Tibial artery (tissue), 4 donors: ENCODE measurements at regions not wholly inside any gene's neighbourhood (a gene's known extent, or its start where the extent isn't known, plus 50 kb on each side); places are given as distances from the start of the nearest gene placed in this dataset.
A peak's percentile ranks its signal among the peaks of the same experiment; 100 is the strongest.

Experiments used
- DNase-seq, 2 donors: peaks; one replicate each; pipeline ENCODE4 v3.0.0-alpha.2; 2019
- H3K27ac ChIP-seq, 2 donors: fragments of 200-600 bp; sonication (generic) in 1 of 2; 1 replicate in 1 of 2; 2 replicates in 1 of 2; pipeline ENCODE4 v1.5.1; 2018 to 2019; ENCODE audit warnings: mild to moderate bottlenecking in 1 of 2
- H3K27me3 ChIP-seq, 2 donors: fragments of 200-600 bp; sonication (generic) in 1 of 2; one replicate each; pipeline versions ENCODE4 v1.5.1 to v1.6.0; 2016 to 2019
- H3K36me3 ChIP-seq, 3 donors: fragments of 200-600 bp; sonication (generic) in 2 of 3; one replicate each; pipeline ENCODE4 v1.5.1; 2016 to 2019; ENCODE audit warnings: mild to moderate bottlenecking in 2 of 3
- H3K4me1 ChIP-seq, 4 donors: fragments of 200-600 bp; sonication (generic) in 2 of 4; 1 replicate in 3 of 4; 2 replicates in 1 of 4; pipeline ENCODE4 v1.5.1; 2016 to 2019
- H3K4me3 ChIP-seq, 2 donors: fragments of 200-600 bp; sonication (generic) in 1 of 2; 1 replicate in 1 of 2; 2 replicates in 1 of 2; pipeline ENCODE4 v1.5.1; 2018 to 2019; ENCODE audit warnings: mild to moderate bottlenecking in 2 of 2
- H3K9me3 ChIP-seq, 3 donors: fragments of 200-600 bp; sonication (generic) in 1 of 3; one replicate each; pipeline ENCODE4 v1.5.1; 2016 to 2019
- intact Hi-C: fragments of 100-400 bp; cut with DNase I; formaldehyde crosslinking; loops from one replicate; pipeline ENCODE4 v1.15.0; 2023; ENCODE audit warnings: low total_unique reads
- TF ChIP-seq, protein P1 (sequence below), 2 experiments: fragments of 200-600 bp in 1 of 2; fragments of 450-650 bp in 1 of 2; IDR thresholded peaks; one replicate each; pipeline ENCODE4 v1.5.1; 2017 to 2019; ENCODE audit warnings: antibody characterized with exemption in 2 of 2, mild to moderate bottlenecking in 1 of 2, moderate library complexity in 1 of 2

- H3K27me3 ChIP-seq: no peaks in the 10 kb centered on the region
- DNase-seq: no peak
- H3K27ac ChIP-seq: peak overlapping the region; percentile 67 to 77
- TF ChIP-seq, protein P1, sequence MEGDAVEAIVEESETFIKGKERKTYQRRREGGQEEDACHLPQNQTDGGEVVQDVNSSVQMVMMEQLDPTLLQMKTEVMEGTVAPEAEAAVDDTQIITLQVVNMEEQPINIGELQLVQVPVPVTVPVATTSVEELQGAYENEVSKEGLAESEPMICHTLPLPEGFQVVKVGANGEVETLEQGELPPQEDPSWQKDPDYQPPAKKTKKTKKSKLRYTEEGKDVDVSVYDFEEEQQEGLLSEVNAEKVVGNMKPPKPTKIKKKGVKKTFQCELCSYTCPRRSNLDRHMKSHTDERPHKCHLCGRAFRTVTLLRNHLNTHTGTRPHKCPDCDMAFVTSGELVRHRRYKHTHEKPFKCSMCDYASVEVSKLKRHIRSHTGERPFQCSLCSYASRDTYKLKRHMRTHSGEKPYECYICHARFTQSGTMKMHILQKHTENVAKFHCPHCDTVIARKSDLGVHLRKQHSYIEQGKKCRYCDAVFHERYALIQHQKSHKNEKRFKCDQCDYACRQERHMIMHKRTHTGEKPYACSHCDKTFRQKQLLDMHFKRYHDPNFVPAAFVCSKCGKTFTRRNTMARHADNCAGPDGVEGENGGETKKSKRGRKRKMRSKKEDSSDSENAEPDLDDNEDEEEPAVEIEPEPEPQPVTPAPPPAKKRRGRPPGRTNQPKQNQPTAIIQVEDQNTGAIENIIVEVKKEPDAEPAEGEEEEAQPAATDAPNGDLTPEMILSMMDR (IDR thresholded peaks at IDR 0.05): no peak
- no peaks in the 10 kb centered on the region for H3K9me3 ChIP-seq
- H3K4me3 ChIP-seq: peak overlapping the region in 1 of 2 donors; percentile 2
- peaks cover 0 to 17% (median 13%) of the 10 kb centered on the region in 4 donors for H3K4me1 ChIP-seq
- intact Hi-C loops: no loop called here
- H3K36me3 ChIP-seq: no peaks in the 10 kb centered on the region
These were observed 59.3 kb upstream of the RFX8 start for GRCh38 chr2:101534149-101534611.

DNA sequence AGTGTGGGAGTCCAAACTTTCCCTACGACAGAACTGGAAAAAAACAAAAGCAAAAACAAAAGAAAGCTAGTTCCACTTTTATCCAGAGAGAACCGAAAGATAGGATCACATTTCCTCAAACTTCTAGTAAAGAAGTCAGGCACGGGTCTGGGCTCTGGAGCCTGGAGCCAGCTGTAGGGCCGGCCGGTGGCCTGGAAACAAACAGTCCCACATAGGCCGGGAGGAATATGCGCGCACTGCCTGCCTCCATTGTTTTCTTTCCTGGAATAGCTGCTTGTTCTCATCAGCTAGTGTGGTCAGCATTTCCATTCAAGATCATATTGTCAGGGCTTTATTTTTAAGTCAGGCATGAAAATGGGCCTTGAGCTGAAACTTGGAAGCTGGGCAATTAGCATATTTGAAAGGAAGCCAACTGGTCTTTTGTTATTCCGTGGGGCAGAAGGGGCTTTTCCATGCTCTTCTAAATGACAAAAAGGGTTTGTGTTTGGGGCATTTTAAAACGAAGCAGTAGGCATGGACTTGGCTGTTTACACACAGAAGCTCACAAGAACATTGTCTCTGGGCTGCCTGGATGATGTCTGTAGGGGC is 58.7 kb upstream of the RFX8 start:
- Histone ChIP-seq H3K27ac (peak overlapping the region; percentile 67 to 77), H3K4me3 (peak overlapping the region in 1 of 2 donors; percentile 2)

DNA sequence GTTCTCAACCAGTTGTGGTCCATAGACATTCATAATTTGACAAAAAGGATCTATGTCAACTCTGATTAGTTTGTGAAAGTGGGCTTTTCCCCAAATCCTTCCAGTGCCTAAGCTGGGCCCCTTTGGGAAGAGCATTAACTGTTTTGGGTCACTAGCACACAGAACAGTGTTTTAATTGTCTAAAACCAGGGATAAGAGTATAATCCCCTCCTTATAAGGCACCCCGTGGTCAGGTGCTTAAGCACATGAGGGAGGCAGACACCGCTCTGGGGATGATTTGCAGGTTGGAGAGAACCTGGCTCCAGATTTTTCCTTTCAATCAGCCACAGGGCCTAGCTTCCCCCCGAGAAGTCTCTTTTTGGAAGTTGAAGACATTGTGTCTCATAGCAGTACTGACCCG is 53.6 kb upstream of the RFX8 start:
- TF ChIP-seq, protein P1 (IDR thresholded peaks at IDR 0.05): no peak
- no peaks in the 10 kb centered on the region for H3K36me3 ChIP-seq
- H3K27ac ChIP-seq: no peak overlapping the region
- H3K4me1 ChIP-seq: peaks cover 0 to 6% (median 3%) of the 10 kb centered on the region in 4 donors
- intact Hi-C loops: loop anchor here (10.0 kb wide), 1 partner anchor 166 kb away; the partner anchor contains the start of gene MAP4K4
- no peaks in the 10 kb centered on the region for H3K9me3 ChIP-seq
- H3K4me3 ChIP-seq: no peak overlapping the region
- no peaks in the 10 kb centered on the region for H3K27me3 ChIP-seq
- DNase-seq: no peak

More for the DNA sequence above, 58.7 kb upstream of the RFX8 start:
- intact Hi-C loops: no loop called here
- TF ChIP-seq, protein P1 (IDR thresholded peaks at IDR 0.05): no peak
- no peaks in the 10 kb centered on the region for H3K36me3 ChIP-seq
- no peaks in the 10 kb centered on the region for H3K9me3 ChIP-seq
- peaks cover 0 to 17% (median 13%) of the 10 kb centered on the region in 4 donors for H3K4me1 ChIP-seq
- DNase-seq: no peak
- no peaks in the 10 kb centered on the region for H3K27me3 ChIP-seq

DNA sequence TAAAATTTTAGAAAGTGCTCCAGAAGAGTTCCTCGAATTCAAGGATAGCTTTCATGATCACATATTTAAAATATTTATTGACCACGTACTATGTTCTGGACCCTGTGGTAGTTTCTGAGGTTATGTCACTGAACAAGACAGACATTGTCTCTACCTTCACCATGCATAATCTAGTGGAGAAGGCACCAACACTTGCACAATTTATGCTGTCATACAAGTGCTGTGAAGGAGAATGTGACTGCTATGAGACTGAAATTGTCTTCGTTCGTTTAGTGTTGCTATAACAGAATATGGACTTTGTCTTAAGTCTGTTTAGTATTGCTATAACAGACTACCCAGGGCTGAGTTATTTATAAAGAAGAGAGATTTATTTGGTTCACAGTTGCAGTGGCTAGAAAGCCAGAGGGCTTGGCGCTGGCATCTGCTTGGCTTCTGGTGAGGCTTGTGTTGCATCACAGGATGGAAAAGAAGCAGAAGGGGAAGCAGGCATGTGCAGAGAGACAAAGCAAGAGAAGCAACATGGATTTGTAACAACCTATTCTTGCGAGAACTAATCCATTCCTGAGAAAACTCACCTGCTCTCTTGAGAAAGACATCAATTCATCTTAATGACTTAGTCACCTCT is 50.0 kb upstream of the RFX8 start:
- H3K4me3 ChIP-seq: no peak overlapping the region
- H3K36me3 ChIP-seq: no peaks in the 10 kb centered on the region
- TF ChIP-seq, protein P1 (IDR thresholded peaks at IDR 0.05): no peak
- H3K27ac ChIP-seq: no peak overlapping the region
- intact Hi-C loops: loop anchor here (10.0 kb wide), 1 partner anchor 170 kb away; the partner anchor contains the start of gene MAP4K4
- no peaks in the 10 kb centered on the region for H3K9me3 ChIP-seq
- H3K4me1 ChIP-seq: peaks cover 0 to 2% (median 0%) of the 10 kb centered on the region in 4 donors
- H3K27me3 ChIP-seq: no peaks in the 10 kb centered on the region
- DNase-seq: no peak
